H1 (cell line): ENCODE measurements at regions not wholly inside any gene's neighbourhood (a gene's known extent, or its start where the extent isn't known, plus 50 kb on each side); places are given as distances from the start of the nearest gene placed in this dataset.

Experiments
- CTCF ChIA-PET: fragments of 300-600 bp; sonication (Branson Sonifier 250); formaldehyde crosslinking; loops from one replicate; lab custom pipeline; 2021; ENCODE audit not compliant: partially characterized antibody; lab: Charles Lee
- POLR2A ChIA-PET: fragments of 300-600 bp; sonication (Branson Sonifier 250); formaldehyde crosslinking; loops from one replicate; lab custom pipeline; 2021; ENCODE audit warnings: inconsistent platforms; ENCODE audit not compliant: partially characterized antibody; lab: Charles Lee
- DNase-seq, 2 experiments: peaks; one replicate each; pipeline versions ENCODE4 v3.0.0 to v3.0.0-alpha.2; 2010 to 2022; ENCODE audit warnings: low spot score in 2 of 2, low read depth in 1 of 2, mixed read lengths in 1 of 2
- FAIRE-seq: peaks from 2 replicates; lab custom pipeline; 2011; peaks lifted over from hg19 to GRCh38; lab: Jason Lieb, UNC
- H2AFZ ChIP-seq: 2 replicates; pipeline ENCODE4 v1.8.1; 2012; ENCODE audit warnings: low read length, inconsistent platforms
- H2AK5ac ChIP-seq: 2 replicates; pipeline ENCODE4 v1.6.1; 2013; ENCODE audit warnings: low read depth, low read length
- H2BK120ac ChIP-seq: replicated peaks from 2 replicates; pipeline ENCODE3; 2013; ENCODE audit warnings: low read depth, low read length, inconsistent platforms
- H2BK12ac ChIP-seq: 2 replicates; pipeline ENCODE4 v1.6.1; 2013; ENCODE audit warnings: low read depth, low read length
- H2BK15ac ChIP-seq: 2 replicates; pipeline ENCODE4 v1.6.1; 2013; ENCODE audit warnings: low read length
- H2BK20ac ChIP-seq: 2 replicates; pipeline ENCODE4 v1.6.1; 2013; ENCODE audit warnings: low read length
- H2BK5ac ChIP-seq: 2 replicates; pipeline ENCODE4 v1.6.1; 2013; ENCODE audit warnings: low read depth, low read length
- H3K14ac ChIP-seq: 2 replicates; pipeline ENCODE4 v1.6.1; 2013; ENCODE audit warnings: inconsistent platforms; ENCODE audit not compliant: insufficient read length
- H3K18ac ChIP-seq: 2 replicates; pipeline ENCODE4 v1.6.1; 2013; ENCODE audit warnings: low read length; ENCODE audit errors: extremely low read depth
- H3K23ac ChIP-seq: 2 replicates; pipeline ENCODE4 v1.6.1; 2013; ENCODE audit warnings: inconsistent platforms; ENCODE audit not compliant: insufficient read length
- H3K23me2 ChIP-seq: 2 replicates; pipeline ENCODE4 v1.6.1; 2013; ENCODE audit warnings: low read depth, low read length
- H3K27ac ChIP-seq: 2 replicates; pipeline ENCODE4 v1.6.1; 2011; ENCODE audit warnings: low read depth, low read length, inconsistent platforms
- H3K27me3 ChIP-seq, 4 experiments: replicated peaks in 1 of 4; 1 replicate in 1 of 4; 2 replicates in 3 of 4; pipeline versions ENCODE4 v1.6.1 to v1.8.1; 2011 to 2013; ENCODE audit warnings: low read length in 3 of 4, mild to moderate bottlenecking in 3 of 4, inconsistent platforms in 2 of 4, mixed read lengths in 2 of 4, moderate library complexity in 1 of 4; ENCODE audit not compliant: control insufficient read depth in 3 of 4, insufficient read depth in 3 of 4; ENCODE audit errors: extremely low read depth in 1 of 4
- H3K36me3 ChIP-seq, 4 experiments: 2 replicates each; pipeline versions ENCODE4 v1.6.1 to v1.8.1; 2011 to 2013; ENCODE audit warnings: mild to moderate bottlenecking in 4 of 4, low read length in 3 of 4, moderate library complexity in 2 of 4, control low read depth in 1 of 4, inconsistent platforms in 1 of 4; ENCODE audit not compliant: insufficient read depth in 4 of 4, control insufficient read depth in 2 of 4
- H3K4ac ChIP-seq: replicated peaks from 2 replicates; pipeline ENCODE3; 2013; ENCODE audit warnings: low read length, low read depth, mixed read lengths, inconsistent platforms; ENCODE audit not compliant: insufficient read length
- H3K4me1 ChIP-seq, 4 experiments: replicated peaks in 1 of 4; 1 replicate in 1 of 4; 2 replicates in 3 of 4; pipeline versions ENCODE4 v1.6.1 to v1.8.1; 2011 to 2013; ENCODE audit warnings: low read length in 3 of 4, inconsistent platforms in 2 of 4, mixed read lengths in 1 of 4; ENCODE audit not compliant: insufficient read depth in 4 of 4, control insufficient read depth in 3 of 4
- H3K4me2 ChIP-seq, 2 experiments: 2 replicates each; pipeline versions ENCODE4 v1.6.1 to v1.8.1; 2011 to 2013; ENCODE audit warnings: low read depth in 2 of 2, low read length in 2 of 2, control low read depth in 1 of 2, inconsistent platforms in 1 of 2, mild to moderate bottlenecking in 1 of 2; ENCODE audit not compliant: insufficient read depth in 1 of 2
- H3K4me3 ChIP-seq, 4 experiments: fragments of 200-600, 300-600 bp in 1 of 4; sonication (generic), shearing (Covaris generic), sonication (Bioruptor Twin) in 1 of 4; 2 replicates each; pipeline versions ENCODE4 v1.5.1 to v1.8.1; 2011 to 2016; ENCODE audit warnings: low read length in 4 of 4, low read depth in 3 of 4, control low read depth in 2 of 4, inconsistent platforms in 2 of 4, mild to moderate bottlenecking in 2 of 4, mixed read lengths in 1 of 4, moderate library complexity in 1 of 4; ENCODE audit not compliant: insufficient read depth in 2 of 4; ENCODE audit errors: extremely low read depth in 1 of 4
- H3K56ac ChIP-seq: replicated peaks from 2 replicates; pipeline ENCODE3; 2013; ENCODE audit warnings: low read depth, mild to moderate bottlenecking, mixed read lengths, low read length, inconsistent platforms; ENCODE audit not compliant: insufficient read length
- H3K79me1 ChIP-seq: 2 replicates; pipeline ENCODE4 v1.6.1; 2013; ENCODE audit warnings: low read depth, low read length, control low read depth
- H3K79me2 ChIP-seq, 2 experiments: 2 replicates each; pipeline versions ENCODE4 v1.6.1 to v1.8.1; 2012 to 2013; ENCODE audit warnings: low read length in 2 of 2, mild to moderate bottlenecking in 2 of 2, inconsistent platforms in 1 of 2; ENCODE audit not compliant: insufficient read depth in 2 of 2, control insufficient read depth in 1 of 2
- H3K9ac ChIP-seq, 4 experiments: replicated peaks in 1 of 4; 1 replicate in 1 of 4; 2 replicates in 3 of 4; pipeline versions ENCODE4 v1.6.1 to v1.8.1; 2011 to 2013; ENCODE audit warnings: low read depth in 3 of 4, low read length in 3 of 4, control low read depth in 2 of 4, mild to moderate bottlenecking in 2 of 4, moderate library complexity in 2 of 4, inconsistent platforms in 1 of 4; ENCODE audit errors: extremely low read depth in 1 of 4
- H3K9me3 ChIP-seq, 2 experiments: 2 replicates each; pipeline versions ENCODE4 v1.6.1 to v1.8.1; 2012 to 2013; ENCODE audit warnings: mild to moderate bottlenecking in 2 of 2, moderate library complexity in 2 of 2, control low read depth in 1 of 2, inconsistent platforms in 1 of 2, low read depth in 1 of 2, low read length in 1 of 2, mixed read lengths in 1 of 2; ENCODE audit not compliant: insufficient read depth in 2 of 2
- H4K20me1 ChIP-seq, 2 experiments: replicated peaks in 1 of 2; 2 replicates each; pipeline versions ENCODE3 to v1.8.1; 2011 to 2013; ENCODE audit warnings: inconsistent platforms in 2 of 2, low read length in 2 of 2, mild to moderate bottlenecking in 1 of 2; ENCODE audit not compliant: insufficient read depth in 2 of 2, control insufficient read depth in 1 of 2
- H4K5ac ChIP-seq: 2 replicates; pipeline ENCODE4 v1.6.1; 2013; ENCODE audit warnings: low read length, low read depth, mixed read lengths, inconsistent platforms; ENCODE audit not compliant: insufficient read length
- H4K8ac ChIP-seq: 2 replicates; pipeline ENCODE4 v1.8.0; 2013; ENCODE audit warnings: mild to moderate bottlenecking, moderate library complexity, low read length, inconsistent platforms; ENCODE audit not compliant: insufficient read depth; ENCODE audit errors: extremely low read depth
- H4K91ac ChIP-seq: replicated peaks from 2 replicates; pipeline ENCODE3; 2013; ENCODE audit warnings: low read length, mixed read lengths, inconsistent platforms; ENCODE audit not compliant: insufficient read length
- RAD21 ChIP-seq, 2 experiments: IDR thresholded peaks in 1 of 2; conservative IDR thresholded peaks in 1 of 2; 2 replicates each; pipeline ENCODE4 v1.6.1; 2011; ENCODE audit warnings: low read depth in 2 of 2, low read length in 2 of 2, improper control_type of control experiment in 1 of 2, inconsistent platforms in 1 of 2, mild to moderate bottlenecking in 1 of 2, moderate library complexity in 1 of 2
- YY1 ChIP-seq: IDR thresholded peaks from 2 replicates; pipeline ENCODE4 v1.6.1; 2011; ENCODE audit warnings: low read depth, mild to moderate bottlenecking, low read length
- WGBS, 2 experiments: shearing (Covaris generic) in 1 of 2; methylation state at CpG; one replicate each; pipeline versions ENCODE4 v1.1.6 to v1.1.7; 2013 to 2015; ENCODE audit warnings: low lambda C conversion rate in 2 of 2, mixed read lengths in 2 of 2, inconsistent platforms in 1 of 2, low coverage in 1 of 2, missing lambda C conversion rate in 1 of 2; ENCODE audit not compliant: insufficient replicate concordance in 2 of 2, insufficient coverage in 1 of 2, insufficient read length in 1 of 2; ENCODE audit errors: extremely low coverage in 1 of 2, missing lambda C conversion rate in 1 of 2; 5-methylcytosine and 5-hydroxymethylcytosine counted together
- TF ChIP-seq, protein P1 (sequence below), 3 experiments: IDR thresholded peaks; 1 replicate in 2 of 3; 2 replicates in 1 of 3; pipeline versions ENCODE4 v1.5.1 to v1.6.1; 2011; ENCODE audit warnings: low read length in 3 of 3, mild to moderate bottlenecking in 3 of 3, inconsistent platforms in 2 of 3, low read depth in 1 of 3, moderate library complexity in 1 of 3; ENCODE audit not compliant: insufficient read depth in 1 of 3; ENCODE audit errors: control extremely low read depth in 1 of 3

DNA sequence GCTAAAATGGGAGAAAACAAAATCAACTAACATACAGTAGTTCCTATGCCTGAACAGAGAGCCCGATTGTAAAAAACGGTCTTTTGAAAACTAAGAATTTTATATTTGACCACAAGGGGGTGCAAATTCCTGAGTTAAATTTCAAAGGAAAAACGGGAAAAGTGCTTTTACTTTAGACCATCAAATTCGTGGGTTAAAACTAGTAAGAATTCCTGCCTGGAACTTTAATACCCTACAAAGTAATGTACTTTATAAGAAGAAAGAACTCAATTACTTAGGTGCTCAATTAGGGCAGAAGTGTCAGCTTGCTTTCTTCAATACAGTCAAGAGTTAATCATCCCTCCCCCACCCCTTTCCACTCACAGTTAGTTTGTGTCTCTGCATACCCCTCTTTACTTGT is 69.8 kb downstream of the KCNRG start:
- ChIA-PET CTCF (interaction anchor here (0.9 to 7.4 kb wide), 24 partner anchors 10 to 986 kb away, joined by 3 to 45 read pairs (median 4); partner anchors contain the start of gene TRIM13), POLR2A (interaction anchor here (1.0 kb wide), 1 partner anchor 40 kb away, joined by 4 read pairs; no protein-coding TSS in a partner anchor)
- Histone ChIP-seq H3K18ac (no peak overlapping the region), H2BK20ac (no peak overlapping the region), H2BK15ac (no peak overlapping the region), H4K5ac (no peak overlapping the region), H3K23ac (no peak overlapping the region), H3K36me3 (no peaks in the 10 kb centered on the region), H3K9ac (no peak overlapping the region), H3K79me1 (no peaks in the 10 kb centered on the region), H3K4me3 (peak overlapping the region in 1 of 4 experiments; percentile 27; a peak in 1 of 8 replicates), H3K9me3 (no peaks in the 10 kb centered on the region), H4K20me1 (peaks cover 5 to 6% of the 10 kb centered on the region in 2 experiments), H2BK120ac (no peak overlapping the region), H3K27ac (no peak overlapping the region), H3K27me3 (no peaks in the 10 kb centered on the region), H3K4ac (no peak overlapping the region), H2BK12ac (no peak overlapping the region), H4K91ac (no peak overlapping the region), H3K56ac (no peak overlapping the region), H3K14ac (no peak overlapping the region), H3K79me2 (peaks cover 0 to 18% of the 10 kb centered on the region in 2 experiments; a peak in 2 of 4 replicates), H3K4me2 (no peak overlapping the region; a peak in 1 of 4 replicates), H4K8ac (no peak overlapping the region), H2AFZ (no peak overlapping the region), H3K23me2 (peaks cover 15% of the 10 kb centered on the region), H3K4me1 (peaks cover 0 to 2% (median 1%) of the 10 kb centered on the region in 4 experiments; a peak in 3 of 7 replicates), H2AK5ac (no peak overlapping the region), H2BK5ac (no peak overlapping the region)
- 25% methylated on average over 4 of the region's 4 CpGs; no CpG with 5 or more reads in 1 of the 2 experiments for WGBS, 2 experiments
- TF ChIP-seq YY1 (no peak), RAD21 (IDR thresholded peaks at IDR 0.05 in 1 of 2, conservative IDR thresholded peaks at IDR 0.05 in 1 of 2; ENCODE audit: low read depth in 2 of 2, low read length in 2 of 2) (peak; percentile 35 to 39; a peak in 3 of 4 replicates)
- TF ChIP-seq, protein P1, sequence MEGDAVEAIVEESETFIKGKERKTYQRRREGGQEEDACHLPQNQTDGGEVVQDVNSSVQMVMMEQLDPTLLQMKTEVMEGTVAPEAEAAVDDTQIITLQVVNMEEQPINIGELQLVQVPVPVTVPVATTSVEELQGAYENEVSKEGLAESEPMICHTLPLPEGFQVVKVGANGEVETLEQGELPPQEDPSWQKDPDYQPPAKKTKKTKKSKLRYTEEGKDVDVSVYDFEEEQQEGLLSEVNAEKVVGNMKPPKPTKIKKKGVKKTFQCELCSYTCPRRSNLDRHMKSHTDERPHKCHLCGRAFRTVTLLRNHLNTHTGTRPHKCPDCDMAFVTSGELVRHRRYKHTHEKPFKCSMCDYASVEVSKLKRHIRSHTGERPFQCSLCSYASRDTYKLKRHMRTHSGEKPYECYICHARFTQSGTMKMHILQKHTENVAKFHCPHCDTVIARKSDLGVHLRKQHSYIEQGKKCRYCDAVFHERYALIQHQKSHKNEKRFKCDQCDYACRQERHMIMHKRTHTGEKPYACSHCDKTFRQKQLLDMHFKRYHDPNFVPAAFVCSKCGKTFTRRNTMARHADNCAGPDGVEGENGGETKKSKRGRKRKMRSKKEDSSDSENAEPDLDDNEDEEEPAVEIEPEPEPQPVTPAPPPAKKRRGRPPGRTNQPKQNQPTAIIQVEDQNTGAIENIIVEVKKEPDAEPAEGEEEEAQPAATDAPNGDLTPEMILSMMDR (IDR thresholded peaks at IDR 0.05; ENCODE audit: control extremely low read depth in 1 of 3, insufficient read depth in 1 of 3, low read depth in 1 of 3, low read length in 3 of 3), result peak in 2 of 3 experiments; percentile 18 to 25; a peak in 2 of 4 replicates
- no peak for DNase-seq
- FAIRE-seq, result no peak
